Body of pancreas (tissue), 4 donors: ENCODE measurements at regions not wholly inside any gene's neighbourhood (a gene's known extent, or its start where the extent isn't known, plus 50 kb on each side); places are given as distances from the start of the nearest gene placed in this dataset.

Source experiments
- ATAC-seq: fragments of 150-250 bp; one replicate; pipeline ENCODE4 v1.9.1; 2016
- DNase-seq, 4 donors: peaks; one replicate each; pipeline ENCODE4 v3.0.0-alpha.2; 2019
- H3K27ac ChIP-seq, 4 donors: fragments of 200-600 bp; sonication (generic); 1 replicate in 3 of 4; 2 replicates in 1 of 4; pipeline versions ENCODE4 v1.5.1 to v1.6.1; 2016 to 2019; ENCODE audit warnings: mild to moderate bottlenecking in 1 of 4, mixed read lengths in 1 of 4, moderate library complexity in 1 of 4
- H3K27me3 ChIP-seq, 2 donors: fragments of 200-600 bp; sonication (generic); one replicate each; pipeline ENCODE4 v1.6.0; 2016; ENCODE audit warnings: mild to moderate bottlenecking in 1 of 2
- H3K36me3 ChIP-seq, 2 donors: fragments of 200-600 bp; sonication (generic); replicated peaks in 1 of 2; 2 replicates each; pipeline ENCODE4 v1.5.1; 2016; ENCODE audit warnings: low read depth in 2 of 2; ENCODE audit not compliant: insufficient read depth in 1 of 2
- H3K4me1 ChIP-seq: fragments of 200-600 bp; sonication (generic); one replicate; pipeline ENCODE4 v1.6.0; 2016
- H3K4me3 ChIP-seq, 2 donors: fragments of 200-600 bp; sonication (generic); 1 replicate in 1 of 2; 2 replicates in 1 of 2; pipeline ENCODE4 v1.5.1; 2016 to 2019
- H3K9me3 ChIP-seq, 3 donors: fragments of 200-600 bp; sonication (generic); 1 replicate in 2 of 3; 2 replicates in 1 of 3; pipeline ENCODE4 v1.5.1; 2016
- POLR2A ChIP-seq, 3 donors: fragments of 450-650 bp; IDR thresholded peaks; one replicate each; pipeline ENCODE4 v1.6.1; 2016; ENCODE audit warnings: antibody characterized with exemption in 3 of 3, mild to moderate bottlenecking in 2 of 3
- WGBS, 2 donors: methylation state at CpG; one replicate each; pipeline ENCODE4 v1.1.5; 2017; 5-methylcytosine and 5-hydroxymethylcytosine counted together
- intact Hi-C: fragments of 100-400 bp; cut with DNase I; formaldehyde crosslinking; loops from one replicate; pipeline ENCODE4 v1.15.1; 2023
- TF ChIP-seq, protein P1 (sequence below), 7 experiments: fragments of 450-650 bp in 4 of 7; fragments of 200-600 bp in 3 of 7; sonication (generic) in 3 of 7; IDR thresholded peaks; one replicate each; pipeline ENCODE4 v1.5.1; 2016 to 2019; ENCODE audit warnings: antibody characterized with exemption in 7 of 7

DNA sequence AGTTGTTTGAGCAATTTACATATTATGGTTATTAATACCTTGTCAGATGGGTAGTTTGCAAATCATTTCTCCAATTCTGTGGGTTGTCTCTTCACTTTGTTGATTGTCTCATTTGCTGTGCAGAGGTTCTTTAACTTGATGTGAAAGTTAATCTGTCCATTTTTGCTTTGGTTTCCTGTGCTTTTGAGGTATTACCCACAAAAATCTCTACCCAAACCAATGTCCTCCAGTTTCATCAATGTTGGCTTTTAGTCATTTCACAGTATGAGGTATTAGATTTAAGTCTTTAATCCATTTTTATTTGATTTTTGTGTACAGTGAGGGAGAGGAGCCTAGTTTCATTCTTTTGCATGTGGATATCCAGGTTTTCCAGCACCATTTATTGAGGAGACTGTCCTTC lies 82.4 kb downstream of the MRPS30 start:
- no peak overlapping the region for H3K27ac ChIP-seq
- no peaks in the 10 kb centered on the region for H3K9me3 ChIP-seq
- DNase-seq = no peak
- no peaks in the 10 kb centered on the region for H3K36me3 ChIP-seq
- H3K4me3 ChIP-seq = no peak overlapping the region
- intact Hi-C loops = no loop called here
- H3K27me3 ChIP-seq = no peaks in the 10 kb centered on the region
- ATAC-seq = no peak
- H3K4me1 ChIP-seq = no peaks in the 10 kb centered on the region
- TF ChIP-seq, protein P1, sequence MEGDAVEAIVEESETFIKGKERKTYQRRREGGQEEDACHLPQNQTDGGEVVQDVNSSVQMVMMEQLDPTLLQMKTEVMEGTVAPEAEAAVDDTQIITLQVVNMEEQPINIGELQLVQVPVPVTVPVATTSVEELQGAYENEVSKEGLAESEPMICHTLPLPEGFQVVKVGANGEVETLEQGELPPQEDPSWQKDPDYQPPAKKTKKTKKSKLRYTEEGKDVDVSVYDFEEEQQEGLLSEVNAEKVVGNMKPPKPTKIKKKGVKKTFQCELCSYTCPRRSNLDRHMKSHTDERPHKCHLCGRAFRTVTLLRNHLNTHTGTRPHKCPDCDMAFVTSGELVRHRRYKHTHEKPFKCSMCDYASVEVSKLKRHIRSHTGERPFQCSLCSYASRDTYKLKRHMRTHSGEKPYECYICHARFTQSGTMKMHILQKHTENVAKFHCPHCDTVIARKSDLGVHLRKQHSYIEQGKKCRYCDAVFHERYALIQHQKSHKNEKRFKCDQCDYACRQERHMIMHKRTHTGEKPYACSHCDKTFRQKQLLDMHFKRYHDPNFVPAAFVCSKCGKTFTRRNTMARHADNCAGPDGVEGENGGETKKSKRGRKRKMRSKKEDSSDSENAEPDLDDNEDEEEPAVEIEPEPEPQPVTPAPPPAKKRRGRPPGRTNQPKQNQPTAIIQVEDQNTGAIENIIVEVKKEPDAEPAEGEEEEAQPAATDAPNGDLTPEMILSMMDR (IDR thresholded peaks at IDR 0.05) = no peak
- no peak for TF ChIP-seq POLR2A (IDR thresholded peaks at IDR 0.05)

DNA sequence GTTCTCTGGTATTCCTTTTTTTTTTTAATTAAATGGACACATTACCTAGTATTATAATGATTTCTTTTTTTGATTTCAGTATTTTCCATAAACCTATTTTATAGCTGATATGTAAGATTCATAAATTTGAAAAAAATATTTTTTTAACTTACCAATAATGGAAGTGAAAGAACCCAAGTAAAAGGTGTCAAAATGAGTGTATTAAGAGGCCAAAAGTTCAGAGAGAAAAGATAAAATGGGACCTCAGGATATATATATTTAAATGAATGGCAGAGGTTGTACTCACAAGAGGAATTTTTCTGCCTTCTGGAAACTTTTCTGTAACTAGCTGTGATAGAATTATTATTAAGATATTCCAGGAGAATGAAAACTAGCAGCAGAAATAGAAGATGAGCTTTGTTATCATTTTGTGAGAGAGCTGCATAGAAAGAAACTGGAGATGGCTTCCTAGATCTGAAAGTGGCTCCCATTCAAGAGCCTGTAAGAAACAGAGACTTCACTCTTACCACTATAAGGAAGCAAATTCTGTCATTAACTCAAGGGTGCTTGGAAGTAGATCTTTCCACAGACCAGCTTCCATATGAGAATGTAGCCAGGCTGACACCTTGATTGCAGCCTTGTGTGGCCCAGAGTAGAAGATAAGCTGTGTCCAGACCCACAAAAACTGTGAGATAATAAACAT lies 91.7 kb downstream of the MRPS30 start:
- Histone ChIP-seq H3K27ac (no peak overlapping the region), H3K9me3 (no peaks in the 10 kb centered on the region), H3K36me3 (no peaks in the 10 kb centered on the region), H3K4me1 (no peaks in the 10 kb centered on the region), H3K27me3 (no peaks in the 10 kb centered on the region), H3K4me3 (no peak overlapping the region)
- TF ChIP-seq POLR2A (IDR thresholded peaks at IDR 0.05) = no peak
- TF ChIP-seq, protein P1 (IDR thresholded peaks at IDR 0.05) = no peak
- intact Hi-C loops = no loop called here
- DNase-seq = no peak
- no peak for ATAC-seq

DNA sequence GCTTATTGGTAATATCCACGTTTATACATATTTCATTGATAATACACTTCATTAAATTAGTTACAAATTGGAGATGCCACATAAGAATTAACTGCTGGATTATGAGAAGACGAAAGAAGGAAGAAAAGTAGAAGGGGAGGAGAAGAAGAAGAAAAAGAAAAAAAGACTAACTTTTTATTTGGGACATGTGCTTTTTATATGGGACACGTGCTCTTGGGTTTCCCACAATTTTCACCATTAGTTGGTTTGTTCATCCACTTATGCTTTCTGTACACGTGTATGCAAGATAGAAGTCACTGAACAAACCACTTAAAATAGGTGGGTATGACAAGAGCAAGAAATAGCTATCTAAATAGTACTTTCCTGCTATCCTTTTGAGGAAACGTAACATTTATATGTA lies 98.6 kb downstream of the MRPS30 start:
- Histone ChIP-seq H3K27ac (no peak overlapping the region), H3K9me3 (no peaks in the 10 kb centered on the region), H3K27me3 (no peaks in the 10 kb centered on the region), H3K4me1 (no peaks in the 10 kb centered on the region), H3K36me3 (no peaks in the 10 kb centered on the region), H3K4me3 (no peak overlapping the region)
- TF ChIP-seq, protein P1 (IDR thresholded peaks at IDR 0.05) = no peak
- no peak for TF ChIP-seq POLR2A (IDR thresholded peaks at IDR 0.05)
- ATAC-seq (no peak), DNase-seq (no peak)
- 37 to 46% methylated on average over 5 of the region's 5 CpGs for WGBS, 2 donors
- intact Hi-C loops = no loop called here

DNA sequence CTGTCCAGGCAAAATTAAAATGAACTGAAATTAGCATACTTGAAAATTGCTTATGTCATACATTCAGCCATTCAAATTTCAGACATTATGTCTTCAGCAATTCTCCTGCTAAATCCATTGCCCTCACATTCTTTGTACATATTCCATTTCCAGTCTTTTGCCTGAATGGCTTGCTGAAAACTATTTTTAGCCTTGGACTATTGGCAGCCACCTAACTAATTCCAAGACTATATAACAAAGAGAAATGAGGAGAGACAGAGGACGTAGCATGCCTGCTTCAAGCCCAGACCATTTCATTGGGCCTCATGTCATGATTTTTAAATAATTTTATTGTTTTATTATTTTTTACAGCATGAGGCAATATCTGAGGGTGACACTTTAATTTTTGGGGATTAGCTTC lies 100.3 kb downstream of the MRPS30 start:
- 48 to 53% methylated on average over 1 of the region's 1 CpG for WGBS, 2 donors
- Histone ChIP-seq H3K9me3 (no peaks in the 10 kb centered on the region), H3K36me3 (no peaks in the 10 kb centered on the region), H3K4me1 (no peaks in the 10 kb centered on the region), H3K27me3 (no peaks in the 10 kb centered on the region), H3K4me3 (no peak overlapping the region), H3K27ac (no peak overlapping the region)
- ATAC-seq = no peak
- DNase-seq = no peak
- intact Hi-C loops = no loop called here
- no peak for TF ChIP-seq POLR2A (IDR thresholded peaks at IDR 0.05)
- TF ChIP-seq, protein P1 (IDR thresholded peaks at IDR 0.05) = no peak

DNA sequence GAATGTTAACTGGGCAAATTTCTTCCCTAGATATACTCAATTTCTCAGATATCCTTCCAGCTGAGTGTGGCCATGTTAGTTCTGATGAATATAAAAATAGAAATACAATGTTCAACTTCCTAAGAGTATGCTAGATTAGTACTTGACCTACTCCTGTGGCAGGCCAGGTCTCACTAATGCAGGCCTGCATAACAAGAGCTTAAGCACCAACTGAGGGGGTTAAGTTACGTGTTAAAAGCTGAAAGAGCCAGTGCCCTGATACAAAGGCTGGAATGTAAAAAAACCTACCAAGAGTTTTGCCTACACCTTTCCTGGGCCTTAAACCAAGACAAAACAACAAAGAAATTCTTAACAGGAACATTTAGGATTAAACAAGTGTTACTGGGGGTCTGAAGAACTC lies 102.8 kb downstream of the MRPS30 start:
- ATAC-seq (no peak), DNase-seq (no peak)
- 47 to 62% methylated on average over 1 of the region's 1 CpG for WGBS, 2 donors
- Histone ChIP-seq H3K4me1 (no peaks in the 10 kb centered on the region), H3K27me3 (no peaks in the 10 kb centered on the region), H3K4me3 (no peak overlapping the region), H3K27ac (no peak overlapping the region), H3K9me3 (no peaks in the 10 kb centered on the region), H3K36me3 (no peaks in the 10 kb centered on the region)
- intact Hi-C loops = no loop called here
- TF ChIP-seq, protein P1 (IDR thresholded peaks at IDR 0.05) = no peak
- TF ChIP-seq POLR2A (IDR thresholded peaks at IDR 0.05) = no peak
